Neural cell (in vitro differentiated cells): ENCODE measurements at regions not wholly inside any gene's neighbourhood (a gene's known extent, or its start where the extent isn't known, plus 50 kb on each side); places are given as distances from the start of the nearest gene placed in this dataset.

Experiments
- H2AFZ ChIP-seq: fragments of 200-600, 300-800 bp; sonication (generic), shearing (Covaris generic); 2 replicates; pipeline ENCODE4 v1.6.0; 2014; ENCODE audit warnings: low read depth, mild to moderate bottlenecking, antibody characterized with exemption, low read length, moderate library complexity
- H3F3A ChIP-seq: fragments of 200-600 bp; shearing (Covaris generic); 2 replicates; pipeline ENCODE4 v1.6.1; 2016; ENCODE audit warnings: mild to moderate bottlenecking, moderate library complexity, mixed read lengths, antibody characterized with exemption, low read length; ENCODE audit not compliant: insufficient read depth, poor library complexity, severe bottlenecking
- H3K27ac ChIP-seq: fragments of 200-600, 300-800 bp; sonication (generic), shearing (Covaris generic); 2 replicates; pipeline ENCODE4 v1.5.1; 2014; ENCODE audit warnings: mild to moderate bottlenecking, low read length, moderate library complexity
- H3K27me3 ChIP-seq: fragments of 300-800, 200-600 bp; sonication (generic), shearing (Covaris generic); 2 replicates; pipeline ENCODE4 v1.6.0; 2014; ENCODE audit warnings: mild to moderate bottlenecking, low read depth, low read length, moderate library complexity; ENCODE audit not compliant: insufficient read depth
- H3K36me3 ChIP-seq: fragments of 300-800, 200-600 bp; sonication (generic), shearing (Covaris generic); 2 replicates; pipeline ENCODE4 v1.5.1; 2014; ENCODE audit warnings: mild to moderate bottlenecking, antibody characterized with exemption, low read length, moderate library complexity; ENCODE audit not compliant: insufficient read depth
- H3K4me2 ChIP-seq: fragments of 300-800, 200-600 bp; sonication (generic), shearing (Covaris generic); 2 replicates; pipeline ENCODE4 v1.6.0; 2014; ENCODE audit warnings: mild to moderate bottlenecking, low read length
- H3K4me3 ChIP-seq: fragments of 300-800, 200-600 bp; sonication (generic), shearing (Covaris generic); 2 replicates; pipeline ENCODE4 v1.5.1; 2014; ENCODE audit warnings: mild to moderate bottlenecking, low read length, moderate library complexity
- H3K79me2 ChIP-seq: fragments of 200-600 bp; shearing (Covaris generic); replicated peaks from 2 replicates; pipeline ENCODE4 v1.6.0; 2014; ENCODE audit warnings: mild to moderate bottlenecking, low read length, moderate library complexity; ENCODE audit not compliant: insufficient read depth
- H3K9ac ChIP-seq: fragments of 300-800, 200-600 bp; sonication (generic), shearing (Covaris generic); 2 replicates; pipeline ENCODE4 v1.6.1; 2016; ENCODE audit warnings: mild to moderate bottlenecking, low read length, mixed read lengths
- H3K9me2 ChIP-seq: fragments of 200-600 bp; shearing (Covaris generic); 2 replicates; pipeline ENCODE4 v1.6.1; 2016; ENCODE audit warnings: mild to moderate bottlenecking, low read length, mixed read lengths; ENCODE audit not compliant: insufficient read depth
- H3K9me3 ChIP-seq: fragments of 200-600, 300-800 bp; sonication (generic), shearing (Covaris generic); 2 replicates; pipeline ENCODE4 v1.6.1; 2016; ENCODE audit warnings: mild to moderate bottlenecking, mixed run types, low read length, moderate library complexity, mixed read lengths
- H4K20me1 ChIP-seq: fragments of 200-600 bp; shearing (Covaris generic); 2 replicates; pipeline ENCODE4 v1.6.1; 2016; ENCODE audit warnings: mild to moderate bottlenecking, mixed run types; ENCODE audit not compliant: insufficient read depth
- EP300 ChIP-seq: fragments of 450-650 bp; conservative IDR thresholded peaks from 2 replicates; pipeline ENCODE4 v1.6.1; 2014; ENCODE audit warnings: antibody characterized with exemption, mild to moderate bottlenecking, moderate library complexity; ENCODE audit not compliant: poor library complexity, severe bottlenecking
- EZH2 ChIP-seq: fragments of 200-600, 300-800 bp; shearing (Covaris generic), sonication (generic); IDR thresholded peaks from 2 replicates; pipeline ENCODE4 v1.6.1; 2014; ENCODE audit warnings: antibody characterized with exemption, low read length, borderline replicate concordance, mild to moderate bottlenecking; ENCODE audit not compliant: insufficient read depth, poor library complexity, severe bottlenecking
- MXI1 ChIP-seq: fragments of 450-650 bp; conservative IDR thresholded peaks from 2 replicates; pipeline ENCODE4 v1.6.1; 2014; ENCODE audit warnings: antibody characterized with exemption, mild to moderate bottlenecking; ENCODE audit not compliant: poor library complexity, severe bottlenecking
- POLR2AphosphoS5 ChIP-seq: IDR thresholded peaks from 2 replicates; pipeline ENCODE4 v1.6.1; 2012
- RAD21 ChIP-seq: fragments of 450-650 bp; conservative IDR thresholded peaks from 2 replicates; pipeline ENCODE4 v1.6.1; 2014; ENCODE audit warnings: antibody characterized with exemption, mild to moderate bottlenecking, moderate library complexity
- SMC3 ChIP-seq: fragments of 450-650 bp; conservative IDR thresholded peaks from 2 replicates; pipeline ENCODE4 v1.6.1; 2014; ENCODE audit warnings: antibody characterized with exemption, mild to moderate bottlenecking, moderate library complexity; ENCODE audit not compliant: poor library complexity
- TAF1 ChIP-seq: IDR thresholded peaks from 2 replicates; pipeline ENCODE4 v1.6.1; 2012; ENCODE audit warnings: low read depth
- TF ChIP-seq, protein P1 (sequence below): IDR thresholded peaks from 2 replicates; pipeline ENCODE4 v1.6.1; 2012; ENCODE audit warnings: borderline replicate concordance
- TF ChIP-seq, protein P2 (sequence below): fragments of 450-650 bp; IDR thresholded peaks from 2 replicates; pipeline ENCODE4 v1.5.1; 2014; ENCODE audit warnings: antibody characterized with exemption, mild to moderate bottlenecking, moderate library complexity; ENCODE audit not compliant: poor library complexity, severe bottlenecking

DNA sequence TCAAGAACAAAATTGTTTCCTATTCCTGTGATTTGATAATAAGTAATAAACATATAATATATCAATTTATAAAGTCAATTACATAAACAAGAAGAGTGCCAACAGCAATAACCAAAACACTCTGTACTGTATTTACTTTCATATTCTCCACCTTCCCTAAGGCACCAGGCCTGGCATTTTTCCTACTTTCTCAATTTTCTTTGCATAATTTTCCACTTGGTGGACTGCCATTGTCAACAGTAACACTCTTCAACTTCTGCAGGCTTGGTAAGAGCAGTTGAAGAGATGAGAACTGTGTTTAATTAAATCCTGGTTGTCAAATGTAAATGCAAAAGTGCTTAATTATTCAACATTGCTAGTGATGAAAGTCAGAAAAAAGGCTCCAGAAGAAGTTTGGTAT is 229.8 kb upstream of the PLSCR5 start:
- Histone ChIP-seq H3K9me3 (no peaks in the 10 kb centered on the region), H3K9ac (no peak overlapping the region), H3K27ac (no peak overlapping the region), H3F3A (no peaks in the 10 kb centered on the region), H3K4me3 (no peak overlapping the region), H3K9me2 (no peaks in the 10 kb centered on the region), H3K4me2 (no peak overlapping the region), H3K36me3 (no peaks in the 10 kb centered on the region), H4K20me1 (no peaks in the 10 kb centered on the region), H3K27me3 (no peaks in the 10 kb centered on the region), H3K79me2 (no peaks in the 10 kb centered on the region), H2AFZ (no peak overlapping the region)
- no peak for TF ChIP-seq EP300
- no peak for TF ChIP-seq EZH2

DNA sequence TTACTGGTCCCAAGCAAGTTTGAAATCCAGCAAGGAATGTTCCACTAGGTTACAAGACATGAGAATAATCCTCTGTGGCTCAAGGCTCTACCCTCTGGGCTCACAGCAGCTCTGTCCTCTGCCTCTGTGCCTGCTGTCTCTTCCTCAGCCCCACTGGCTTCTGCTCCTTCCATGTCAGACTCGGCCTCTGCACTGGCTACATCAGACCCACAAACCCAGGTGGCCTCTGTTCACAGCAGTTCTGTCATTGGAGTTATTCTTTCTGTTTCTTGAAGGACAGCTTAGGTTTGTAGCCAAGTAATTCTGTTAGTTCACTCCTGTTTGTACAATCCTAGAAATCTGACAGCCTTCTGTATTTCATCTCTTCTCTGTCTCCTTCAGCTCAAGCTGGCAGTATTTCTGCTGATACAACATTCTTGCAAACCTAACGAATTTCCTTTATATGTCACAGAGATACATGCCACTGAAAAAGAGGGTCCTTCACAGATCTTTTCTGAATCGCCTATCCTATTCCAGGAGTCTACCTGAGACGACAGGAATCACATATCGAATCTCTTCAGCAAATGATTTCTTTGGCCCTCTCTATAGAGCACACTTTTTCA is 227.8 kb upstream of the PLSCR5 start:
- Histone ChIP-seq H2AFZ (no peak overlapping the region), H3K79me2 (no peaks in the 10 kb centered on the region), H3K27ac (no peak overlapping the region), H3K4me3 (no peak overlapping the region), H3K27me3 (no peaks in the 10 kb centered on the region), H4K20me1 (no peaks in the 10 kb centered on the region), H3K36me3 (no peaks in the 10 kb centered on the region), H3K9ac (no peak overlapping the region), H3K4me2 (no peak overlapping the region), H3K9me3 (no peaks in the 10 kb centered on the region), H3F3A (no peaks in the 10 kb centered on the region), H3K9me2 (no peaks in the 10 kb centered on the region)
- TF ChIP-seq, protein P1, sequence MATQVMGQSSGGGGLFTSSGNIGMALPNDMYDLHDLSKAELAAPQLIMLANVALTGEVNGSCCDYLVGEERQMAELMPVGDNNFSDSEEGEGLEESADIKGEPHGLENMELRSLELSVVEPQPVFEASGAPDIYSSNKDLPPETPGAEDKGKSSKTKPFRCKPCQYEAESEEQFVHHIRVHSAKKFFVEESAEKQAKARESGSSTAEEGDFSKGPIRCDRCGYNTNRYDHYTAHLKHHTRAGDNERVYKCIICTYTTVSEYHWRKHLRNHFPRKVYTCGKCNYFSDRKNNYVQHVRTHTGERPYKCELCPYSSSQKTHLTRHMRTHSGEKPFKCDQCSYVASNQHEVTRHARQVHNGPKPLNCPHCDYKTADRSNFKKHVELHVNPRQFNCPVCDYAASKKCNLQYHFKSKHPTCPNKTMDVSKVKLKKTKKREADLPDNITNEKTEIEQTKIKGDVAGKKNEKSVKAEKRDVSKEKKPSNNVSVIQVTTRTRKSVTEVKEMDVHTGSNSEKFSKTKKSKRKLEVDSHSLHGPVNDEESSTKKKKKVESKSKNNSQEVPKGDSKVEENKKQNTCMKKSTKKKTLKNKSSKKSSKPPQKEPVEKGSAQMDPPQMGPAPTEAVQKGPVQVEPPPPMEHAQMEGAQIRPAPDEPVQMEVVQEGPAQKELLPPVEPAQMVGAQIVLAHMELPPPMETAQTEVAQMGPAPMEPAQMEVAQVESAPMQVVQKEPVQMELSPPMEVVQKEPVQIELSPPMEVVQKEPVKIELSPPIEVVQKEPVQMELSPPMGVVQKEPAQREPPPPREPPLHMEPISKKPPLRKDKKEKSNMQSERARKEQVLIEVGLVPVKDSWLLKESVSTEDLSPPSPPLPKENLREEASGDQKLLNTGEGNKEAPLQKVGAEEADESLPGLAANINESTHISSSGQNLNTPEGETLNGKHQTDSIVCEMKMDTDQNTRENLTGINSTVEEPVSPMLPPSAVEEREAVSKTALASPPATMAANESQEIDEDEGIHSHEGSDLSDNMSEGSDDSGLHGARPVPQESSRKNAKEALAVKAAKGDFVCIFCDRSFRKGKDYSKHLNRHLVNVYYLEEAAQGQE, result no peak
- TF ChIP-seq TAF1 (no peak), SMC3 (no peak), RAD21 (no peak), POLR2AphosphoS5 (no peak), EZH2 (no peak), MXI1 (no peak), EP300 (no peak)
- TF ChIP-seq, protein P2, sequence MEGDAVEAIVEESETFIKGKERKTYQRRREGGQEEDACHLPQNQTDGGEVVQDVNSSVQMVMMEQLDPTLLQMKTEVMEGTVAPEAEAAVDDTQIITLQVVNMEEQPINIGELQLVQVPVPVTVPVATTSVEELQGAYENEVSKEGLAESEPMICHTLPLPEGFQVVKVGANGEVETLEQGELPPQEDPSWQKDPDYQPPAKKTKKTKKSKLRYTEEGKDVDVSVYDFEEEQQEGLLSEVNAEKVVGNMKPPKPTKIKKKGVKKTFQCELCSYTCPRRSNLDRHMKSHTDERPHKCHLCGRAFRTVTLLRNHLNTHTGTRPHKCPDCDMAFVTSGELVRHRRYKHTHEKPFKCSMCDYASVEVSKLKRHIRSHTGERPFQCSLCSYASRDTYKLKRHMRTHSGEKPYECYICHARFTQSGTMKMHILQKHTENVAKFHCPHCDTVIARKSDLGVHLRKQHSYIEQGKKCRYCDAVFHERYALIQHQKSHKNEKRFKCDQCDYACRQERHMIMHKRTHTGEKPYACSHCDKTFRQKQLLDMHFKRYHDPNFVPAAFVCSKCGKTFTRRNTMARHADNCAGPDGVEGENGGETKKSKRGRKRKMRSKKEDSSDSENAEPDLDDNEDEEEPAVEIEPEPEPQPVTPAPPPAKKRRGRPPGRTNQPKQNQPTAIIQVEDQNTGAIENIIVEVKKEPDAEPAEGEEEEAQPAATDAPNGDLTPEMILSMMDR, result no peak

DNA sequence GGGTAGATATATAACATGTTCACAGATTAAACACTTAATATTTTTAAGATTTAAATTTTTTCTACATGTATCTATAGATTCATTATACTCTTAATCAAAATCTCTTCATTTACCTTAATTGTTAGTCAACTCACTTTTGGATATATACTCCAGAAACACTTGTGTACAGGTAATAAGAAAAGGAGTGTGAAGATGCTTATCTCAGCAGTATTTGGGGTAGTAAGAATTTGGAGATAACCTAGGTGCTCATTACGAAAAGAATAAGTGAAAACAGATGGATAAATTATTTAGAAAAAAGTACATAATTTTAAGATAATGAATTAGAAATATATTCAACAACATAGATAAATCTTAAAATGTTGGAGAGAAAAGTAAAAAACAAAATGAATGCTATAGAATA is 226.5 kb upstream of the PLSCR5 start:
- H3K79me2 ChIP-seq, result no peaks in the 10 kb centered on the region
- H3K9me2 ChIP-seq, result no peaks in the 10 kb centered on the region
- H2AFZ ChIP-seq, result no peak overlapping the region
- H3K9ac ChIP-seq, result no peak overlapping the region
- no peak overlapping the region for H3K4me3 ChIP-seq
- H3K4me2 ChIP-seq, result no peak overlapping the region
- no peaks in the 10 kb centered on the region for H3K36me3 ChIP-seq
- H3K27me3 ChIP-seq, result no peaks in the 10 kb centered on the region
- no peaks in the 10 kb centered on the region for H4K20me1 ChIP-seq
- H3K9me3 ChIP-seq, result no peaks in the 10 kb centered on the region
- H3F3A ChIP-seq, result no peaks in the 10 kb centered on the region
- no peak overlapping the region for H3K27ac ChIP-seq
- no peak for TF ChIP-seq SMC3
- TF ChIP-seq RAD21, result no peak
- TF ChIP-seq POLR2AphosphoS5, result no peak
- no peak for TF ChIP-seq EP300
- TF ChIP-seq, protein P1, result no peak
- TF ChIP-seq TAF1, result no peak
- TF ChIP-seq, protein P2, result no peak
- no peak for TF ChIP-seq MXI1
- TF ChIP-seq EZH2, result no peak
